AG04449 (cell line): ENCODE measurements at regions not wholly inside any gene's neighbourhood (a gene's known extent, or its start where the extent isn't known, plus 50 kb on each side); places are given as distances from the start of the nearest gene placed in this dataset.
A peak's percentile ranks its signal among the peaks of the same experiment; 100 is the strongest.

Source experiments
- CTCF ChIA-PET: fragments of 350-600 bp; formaldehyde crosslinking; extraction: SDS; loops from one replicate; lab custom pipeline; 2021; ENCODE audit warnings: antibody characterized with exemption; lab: Yijun Ruan, JAX
- POLR2A ChIA-PET: fragments of 400-600, 350-600 bp; formaldehyde crosslinking; extraction: SDS; loops from one replicate; lab custom pipeline; 2020; ENCODE audit warnings: antibody characterized with exemption, inconsistent platforms; lab: Yijun Ruan, JAX
- DNase-seq: peaks from one replicate; pipeline ENCODE4 v3.0.0-alpha.2; 2010; ENCODE audit warnings: low read depth, low spot score
- H3K4me3 ChIP-seq: 2 replicates; pipeline ENCODE4 v1.5.1; 2011; ENCODE audit warnings: low read depth, mild to moderate bottlenecking, control low read depth, low read length
- TF ChIP-seq, protein P1 (sequence below): IDR thresholded peaks from one replicate; pipeline ENCODE4 v1.5.1; 2011; ENCODE audit warnings: mild to moderate bottlenecking, moderate library complexity, low read length, control low read depth, inconsistent platforms; ENCODE audit not compliant: insufficient read depth; ENCODE audit errors: missing control alignments

DNA sequence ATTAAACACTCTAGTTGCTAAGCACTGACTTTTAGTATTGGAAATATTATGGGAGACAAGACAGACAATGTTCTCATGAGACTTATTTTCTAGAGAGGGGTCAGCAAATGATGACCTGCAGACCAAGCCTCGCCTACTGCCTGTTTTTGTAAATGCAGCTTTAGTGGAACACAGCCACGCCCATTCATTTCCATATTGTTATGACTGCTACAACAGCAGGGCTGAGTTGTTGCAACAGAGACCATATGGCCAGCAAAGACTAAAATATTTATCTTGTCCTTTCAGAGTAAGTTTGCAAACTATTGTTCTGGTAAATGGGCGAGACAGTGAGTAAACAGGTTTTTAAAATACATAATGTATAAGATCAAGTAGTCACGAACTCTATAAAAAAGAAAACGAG is 570.2 kb downstream of the NTRK3 start:
- TF ChIP-seq, protein P1, sequence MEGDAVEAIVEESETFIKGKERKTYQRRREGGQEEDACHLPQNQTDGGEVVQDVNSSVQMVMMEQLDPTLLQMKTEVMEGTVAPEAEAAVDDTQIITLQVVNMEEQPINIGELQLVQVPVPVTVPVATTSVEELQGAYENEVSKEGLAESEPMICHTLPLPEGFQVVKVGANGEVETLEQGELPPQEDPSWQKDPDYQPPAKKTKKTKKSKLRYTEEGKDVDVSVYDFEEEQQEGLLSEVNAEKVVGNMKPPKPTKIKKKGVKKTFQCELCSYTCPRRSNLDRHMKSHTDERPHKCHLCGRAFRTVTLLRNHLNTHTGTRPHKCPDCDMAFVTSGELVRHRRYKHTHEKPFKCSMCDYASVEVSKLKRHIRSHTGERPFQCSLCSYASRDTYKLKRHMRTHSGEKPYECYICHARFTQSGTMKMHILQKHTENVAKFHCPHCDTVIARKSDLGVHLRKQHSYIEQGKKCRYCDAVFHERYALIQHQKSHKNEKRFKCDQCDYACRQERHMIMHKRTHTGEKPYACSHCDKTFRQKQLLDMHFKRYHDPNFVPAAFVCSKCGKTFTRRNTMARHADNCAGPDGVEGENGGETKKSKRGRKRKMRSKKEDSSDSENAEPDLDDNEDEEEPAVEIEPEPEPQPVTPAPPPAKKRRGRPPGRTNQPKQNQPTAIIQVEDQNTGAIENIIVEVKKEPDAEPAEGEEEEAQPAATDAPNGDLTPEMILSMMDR, result no peak
- ChIA-PET CTCF (no interaction called here), POLR2A (no interaction called here)
- DNase-seq, result no peak
- H3K4me3 ChIP-seq, result no peak overlapping the region

DNA sequence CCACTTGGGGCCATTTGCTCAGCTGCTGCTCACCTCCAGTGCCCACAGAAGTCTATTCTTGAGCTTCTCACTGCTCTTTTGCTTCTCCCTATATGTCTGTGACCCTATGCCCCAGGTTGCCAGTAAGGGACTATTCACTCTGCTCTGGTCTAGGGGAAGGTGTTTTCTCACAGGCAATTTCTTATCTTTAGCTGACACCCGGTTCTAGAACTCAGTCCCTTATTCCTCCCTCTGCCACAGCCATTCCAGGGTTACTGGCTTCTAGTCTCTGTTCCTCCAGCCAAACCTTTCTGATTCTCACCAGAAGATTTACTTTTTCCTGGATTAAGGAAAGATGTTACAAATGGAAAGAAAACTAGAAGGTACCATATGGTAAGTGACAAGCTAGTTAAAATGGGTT is 574.0 kb downstream of the NTRK3 start:
- DNase-seq, result no peak
- ChIA-PET CTCF (interaction anchor here (1.1 to 2.2 kb wide), 2 partner anchors 10 to 565 kb away, joined by 3 to 14 read pairs; no protein-coding TSS in a partner anchor), POLR2A (no interaction called here)
- TF ChIP-seq, protein P1, result no peak
- no peak overlapping the region for H3K4me3 ChIP-seq

DNA sequence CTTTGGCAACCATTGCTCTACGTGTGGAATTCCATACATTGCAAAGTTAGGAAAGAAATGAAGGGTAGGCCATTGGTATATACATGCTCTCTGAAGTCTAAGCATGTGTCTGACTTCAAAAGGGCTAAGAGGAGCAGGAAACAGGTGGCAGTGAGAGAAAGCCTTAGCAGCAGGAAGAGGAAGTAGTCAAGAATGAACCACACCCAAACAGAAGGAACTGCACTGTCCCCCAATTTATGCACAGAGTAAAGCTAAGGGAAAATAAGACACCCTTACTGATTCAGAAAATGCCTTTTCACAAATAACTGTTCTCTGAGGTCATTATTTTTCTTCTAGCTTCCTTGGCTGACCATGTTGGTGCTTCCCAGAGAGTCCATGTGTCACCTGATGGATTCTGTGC is 575.4 kb downstream of the NTRK3 start:
- DNase-seq, result no peak
- ChIA-PET POLR2A (no interaction called here), CTCF (interaction anchor here (1.0 to 2.2 kb wide), 2 partner anchors 9 to 456 kb away, joined by 3 to 14 read pairs; no protein-coding TSS in a partner anchor)
- TF ChIP-seq, protein P1, result no peak
- H3K4me3 ChIP-seq, result no peak overlapping the region

DNA sequence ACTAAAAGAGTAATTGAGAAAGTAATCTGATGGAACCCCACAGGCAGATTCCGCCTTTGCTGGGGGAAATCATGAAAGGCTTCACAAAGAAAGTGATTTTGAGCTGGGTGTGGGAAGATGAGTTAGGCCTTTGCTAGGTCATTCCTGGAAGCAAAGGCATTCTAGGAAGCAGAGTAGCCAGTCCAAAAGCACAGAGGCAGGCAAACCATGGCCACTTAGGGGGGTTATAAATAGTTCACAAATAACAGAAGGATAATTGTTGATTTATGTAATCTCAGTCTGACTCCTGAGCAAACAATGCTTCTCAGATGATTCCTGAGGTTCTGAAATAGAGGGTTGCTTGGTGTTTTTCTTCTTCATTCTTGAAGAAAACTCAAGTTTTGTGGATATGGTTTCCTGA is 576.3 kb downstream of the NTRK3 start:
- no peak overlapping the region for H3K4me3 ChIP-seq
- no peak for DNase-seq
- ChIA-PET CTCF (no interaction called here), POLR2A (no interaction called here)
- TF ChIP-seq, protein P1, result no peak

DNA sequence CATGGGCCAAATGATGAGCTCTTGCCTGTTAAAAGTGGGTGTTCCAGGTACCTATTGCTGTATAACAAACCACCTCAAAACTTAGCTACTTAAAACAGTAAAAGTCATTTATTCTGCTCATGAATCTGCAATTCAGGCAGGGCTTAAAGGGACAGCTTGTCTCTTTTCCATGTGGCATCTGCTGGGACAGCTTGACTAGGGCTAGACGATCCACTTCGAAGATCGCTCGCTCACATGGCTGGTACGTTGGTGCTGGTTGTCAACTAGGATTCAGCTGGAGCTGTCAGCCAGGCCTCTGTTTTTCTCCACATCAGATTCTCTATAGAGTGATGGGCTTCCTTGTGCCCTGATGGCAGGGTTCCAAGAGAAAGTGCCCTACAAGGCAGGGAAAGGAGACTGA is 581.3 kb downstream of the NTRK3 start:
- no peak for DNase-seq
- H3K4me3 ChIP-seq, result no peak overlapping the region
- TF ChIP-seq, protein P1, result no peak

DNA sequence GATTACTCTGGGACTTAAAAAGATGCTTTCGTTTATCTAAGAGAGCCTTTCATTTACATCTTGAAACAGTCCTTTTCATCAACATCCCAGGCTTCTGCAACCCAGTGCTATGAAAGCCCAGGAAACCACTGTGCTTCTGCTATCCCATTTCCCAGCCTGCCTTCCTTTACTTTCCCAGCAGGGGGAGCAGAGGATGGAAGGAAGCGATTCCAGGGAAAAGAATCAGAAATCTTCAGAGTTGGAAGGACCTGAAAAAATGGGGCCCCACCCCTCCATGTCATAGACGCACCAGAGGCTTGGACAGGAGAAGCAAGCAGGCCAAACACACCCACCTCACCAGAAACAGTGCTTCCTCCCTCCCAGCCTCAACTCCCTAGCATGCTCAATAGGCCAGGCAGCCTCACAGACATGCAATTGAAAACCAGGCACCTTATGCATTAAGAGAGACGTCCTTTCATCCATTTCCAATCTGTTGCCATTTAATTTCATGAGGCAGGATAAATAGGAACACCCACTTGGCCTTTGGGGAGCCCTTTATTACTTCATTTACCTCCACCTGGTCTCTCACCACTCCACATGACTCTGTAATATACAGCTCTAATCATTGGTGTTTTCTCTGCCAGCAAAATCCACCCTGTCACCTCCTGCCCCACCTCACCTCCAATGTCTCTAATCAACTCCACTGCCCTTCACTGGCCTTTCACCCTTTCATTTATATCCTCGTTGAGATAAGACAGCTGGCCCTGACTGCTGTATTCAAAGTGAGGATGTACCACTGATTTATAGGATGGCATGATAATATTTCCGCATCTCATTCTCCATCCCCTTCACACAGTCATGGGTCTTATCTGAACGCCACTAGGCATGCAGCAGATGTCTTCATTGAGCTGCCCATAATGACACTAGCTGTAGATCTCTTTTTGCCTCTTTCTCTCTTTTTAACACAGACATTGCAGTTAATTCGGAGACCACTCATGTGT is 583.9 kb downstream of the NTRK3 start:
- TF ChIP-seq, protein P1, result peak; percentile 74
- CTCF ChIA-PET, result interaction anchor here (0.9 to 8.5 kb wide), 10 partner anchors 10 to 778 kb away, joined by 3 to 56 read pairs (median 3); no protein-coding TSS in a partner anchor
- POLR2A ChIA-PET, result no interaction called here

More for the DNA sequence above, 581.3 kb downstream of the NTRK3 start:
- CTCF ChIA-PET, result interaction anchor here (8.5 kb wide), 1 partner anchor 571 kb away, joined by 56 read pairs; no protein-coding TSS in a partner anchor
- POLR2A ChIA-PET, result interaction anchor here (0.6 kb wide), 1 partner anchor 690 kb away, joined by 3 read pairs; no protein-coding TSS in a partner anchor

More for the DNA sequence above, 583.9 kb downstream of the NTRK3 start:
- H3K4me3 ChIP-seq, result no peak overlapping the region
- no peak for DNase-seq
